Adrenal gland (tissue), 9 donors: ENCODE measurements at regions not wholly inside any gene's neighbourhood (a gene's known extent, or its start where the extent isn't known, plus 50 kb on each side); places are given as distances from the start of the nearest gene placed in this dataset.
"Not testable (repeated sequence)": the region's sequence is repeated elsewhere in the genome, so short reads cannot be mapped to it uniquely, and the experiment has no call there.

Experiments
- DNase-seq, 7 donors: peaks; one replicate each; pipeline ENCODE4 v3.0.0-alpha.2; 2019 to 2020
- H3K27ac ChIP-seq, 5 donors: fragments of 200-600 bp; sonication (generic) in 4 of 5; 1 replicate in 3 of 5; 2 replicates in 2 of 5; pipeline versions ENCODE4 v1.5.1 to v1.8.0; 2016 to 2020; ENCODE audit warnings: mild to moderate bottlenecking in 1 of 5
- H3K27me3 ChIP-seq: fragments of 200-600 bp; 2 replicates; pipeline ENCODE4 v1.8.0; 2021
- H3K36me3 ChIP-seq, 2 donors: fragments of 200-600 bp; replicated peaks in 1 of 2; 1 replicate in 1 of 2; 2 replicates in 1 of 2; pipeline versions ENCODE4 v1.5.1 to v1.8.0; 2018 to 2022
- H3K4me1 ChIP-seq, 2 donors: fragments of 200-600 bp; replicated peaks in 1 of 2; 1 replicate in 1 of 2; 2 replicates in 1 of 2; pipeline versions ENCODE4 v1.5.1 to v1.8.0; 2018 to 2021
- H3K4me3 ChIP-seq, 4 donors: fragments of 200-600 bp; sonication (generic) in 3 of 4; one replicate each; pipeline ENCODE4 v1.5.1; 2016 to 2018
- H3K9me3 ChIP-seq, 3 donors: fragments of 200-600 bp; sonication (generic) in 1 of 3; replicated peaks in 1 of 3; 1 replicate in 2 of 3; 2 replicates in 1 of 3; pipeline versions ENCODE4 v1.5.1 to v1.8.0; 2016 to 2021
- POLR2A ChIP-seq, 2 donors: fragments of 450-650 bp; IDR thresholded peaks; one replicate each; pipeline ENCODE4 v1.6.1; 2017; ENCODE audit warnings: antibody characterized with exemption in 2 of 2, mild to moderate bottlenecking in 2 of 2, moderate library complexity in 1 of 2
- WGBS, 4 donors: extraction: QIAGEN DNeasy Blood & Tissue Kit in 2 of 4; methylation state at CpG; one replicate each; pipeline versions ENCODE4 v1.1.5 to v1.1.7; 2013 to 2017; 5-methylcytosine and 5-hydroxymethylcytosine counted together
- intact Hi-C, 2 donors: fragments of 100-400 bp; cut with DNase I; formaldehyde crosslinking; loops; one replicate each; pipeline versions ENCODE4 v1.14.1 to v1.15.0; 2022 to 2023
- TF ChIP-seq, protein P1 (sequence below), 6 experiments: fragments of 450-650 bp in 4 of 6; fragments of 200-600 bp in 2 of 6; sonication (generic) in 1 of 6; IDR thresholded peaks; 1 replicate in 5 of 6; 2 replicates in 1 of 6; pipeline versions ENCODE4 v1.5.1 to v1.8.0; 2016 to 2021; ENCODE audit warnings: antibody characterized with exemption in 6 of 6, mild to moderate bottlenecking in 2 of 6, moderate library complexity in 1 of 6
- donor health status: healthy with polysubstance abuse.
- donor health status: Bipolar disorder and iron deficiency.
- donor health status: DM: yes; HTN: yes; CAD: no.
- donor health status: DM: no; HTN: no; CAD: no.
- donor health status: DM: no; HTN: no; CAD: no.

GRCh38 chr10:59047180-59047579 lies 129.3 kb upstream of the PHYHIPL start:
- intact Hi-C loops, result no loop called here
- Histone ChIP-seq H3K9me3 (no peaks in the 10 kb centered on the region), H3K27me3 (no peaks in the 10 kb centered on the region), H3K27ac (no peak overlapping the region), H3K4me1 (no peaks in the 10 kb centered on the region), H3K36me3 (no peaks in the 10 kb centered on the region), H3K4me3 (no peak overlapping the region)
- TF ChIP-seq POLR2A (IDR thresholded peaks at IDR 0.05), result no peak
- TF ChIP-seq, protein P1, sequence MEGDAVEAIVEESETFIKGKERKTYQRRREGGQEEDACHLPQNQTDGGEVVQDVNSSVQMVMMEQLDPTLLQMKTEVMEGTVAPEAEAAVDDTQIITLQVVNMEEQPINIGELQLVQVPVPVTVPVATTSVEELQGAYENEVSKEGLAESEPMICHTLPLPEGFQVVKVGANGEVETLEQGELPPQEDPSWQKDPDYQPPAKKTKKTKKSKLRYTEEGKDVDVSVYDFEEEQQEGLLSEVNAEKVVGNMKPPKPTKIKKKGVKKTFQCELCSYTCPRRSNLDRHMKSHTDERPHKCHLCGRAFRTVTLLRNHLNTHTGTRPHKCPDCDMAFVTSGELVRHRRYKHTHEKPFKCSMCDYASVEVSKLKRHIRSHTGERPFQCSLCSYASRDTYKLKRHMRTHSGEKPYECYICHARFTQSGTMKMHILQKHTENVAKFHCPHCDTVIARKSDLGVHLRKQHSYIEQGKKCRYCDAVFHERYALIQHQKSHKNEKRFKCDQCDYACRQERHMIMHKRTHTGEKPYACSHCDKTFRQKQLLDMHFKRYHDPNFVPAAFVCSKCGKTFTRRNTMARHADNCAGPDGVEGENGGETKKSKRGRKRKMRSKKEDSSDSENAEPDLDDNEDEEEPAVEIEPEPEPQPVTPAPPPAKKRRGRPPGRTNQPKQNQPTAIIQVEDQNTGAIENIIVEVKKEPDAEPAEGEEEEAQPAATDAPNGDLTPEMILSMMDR (IDR thresholded peaks at IDR 0.05), result no peak
- DNase-seq, result no peak
- WGBS, 4 donors, result 89 to 92% (median 91%) methylated on average over 4 of the region's 4 CpGs

GRCh38 chr10:59047957-59048618 lies 128.4 kb upstream of the PHYHIPL start:
- Histone ChIP-seq H3K27me3 (no peaks in the 10 kb centered on the region), H3K27ac (no peak overlapping the region), H3K4me1 (no peaks in the 10 kb centered on the region), H3K36me3 (no peaks in the 10 kb centered on the region), H3K4me3 (no peak overlapping the region), H3K9me3 (no peaks in the 10 kb centered on the region)
- TF ChIP-seq POLR2A (IDR thresholded peaks at IDR 0.05), result no peak
- TF ChIP-seq, protein P1 (IDR thresholded peaks at IDR 0.05), result no peak
- intact Hi-C loops, result no loop called here
- 88 to 93% (median 90%) methylated on average over 5 of the region's 5 CpGs for WGBS, 4 donors
- no peak for DNase-seq

- H3K9me3 ChIP-seq, DNase-seq, H3K27me3 ChIP-seq, intact Hi-C loops, H3K4me3 ChIP-seq, H3K36me3 ChIP-seq, H3K27ac ChIP-seq, H3K4me1 ChIP-seq: not testable (repeated sequence)
- WGBS, 4 donors, result 81 to 91% (median 86%) methylated on average over 2 of the region's 2 CpGs
Measured at GRCh38 chr10:59053502-59053901, 122.9 kb upstream of the PHYHIPL start.

DNA sequence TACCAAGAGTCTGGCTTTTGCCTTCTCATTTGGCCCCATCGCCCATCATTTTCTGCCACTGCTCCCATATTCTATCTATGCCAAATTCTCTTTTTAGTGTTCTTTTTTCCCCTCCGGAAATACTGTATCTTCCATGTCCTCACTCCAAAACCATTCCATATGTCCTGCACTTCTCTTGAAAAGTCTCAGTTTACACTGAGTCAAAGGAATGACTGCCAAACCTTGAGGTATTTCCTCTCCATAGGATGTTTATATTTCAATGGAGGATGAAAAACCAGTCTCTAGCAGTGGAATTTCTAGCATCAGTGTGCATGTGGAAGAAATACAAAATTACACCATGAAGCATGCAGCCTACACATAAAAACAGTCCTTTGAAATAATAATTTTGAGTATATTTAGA lies 121.4 kb upstream of the PHYHIPL start:
- no peak for TF ChIP-seq POLR2A (IDR thresholded peaks at IDR 0.05)
- TF ChIP-seq, protein P1 (IDR thresholded peaks at IDR 0.05), result no peak
- no peaks in the 10 kb centered on the region for H3K9me3 ChIP-seq
- no peak overlapping the region for H3K4me3 ChIP-seq
- no peaks in the 10 kb centered on the region for H3K4me1 ChIP-seq
- no peaks in the 10 kb centered on the region for H3K36me3 ChIP-seq
- 66 to 87% (median 82%) methylated on average over 2 of the region's 2 CpGs for WGBS, 4 donors
- intact Hi-C loops, result no loop called here
- no peaks in the 10 kb centered on the region for H3K27me3 ChIP-seq
- no peak overlapping the region for H3K27ac ChIP-seq
- DNase-seq, result no peak

GRCh38 chr10:59057345-59057744 lies 119.1 kb upstream of the PHYHIPL start:
- Histone ChIP-seq H3K9me3 (no peaks in the 10 kb centered on the region), H3K27me3 (no peaks in the 10 kb centered on the region), H3K4me3 (no peak overlapping the region), H3K4me1 (no peaks in the 10 kb centered on the region), H3K27ac (no peak overlapping the region), H3K36me3 (no peaks in the 10 kb centered on the region)
- DNase-seq, result no peak
- no peak for TF ChIP-seq POLR2A (IDR thresholded peaks at IDR 0.05)
- TF ChIP-seq, protein P1 (IDR thresholded peaks at IDR 0.05), result no peak
- intact Hi-C loops, result no loop called here
